ENCODE measurements at regions not wholly inside any gene's neighbourhood (a gene's known extent, or its start where the extent isn't known, plus 50 kb on each side); places are given as distances from the start of the nearest gene placed in this dataset.

DNA sequence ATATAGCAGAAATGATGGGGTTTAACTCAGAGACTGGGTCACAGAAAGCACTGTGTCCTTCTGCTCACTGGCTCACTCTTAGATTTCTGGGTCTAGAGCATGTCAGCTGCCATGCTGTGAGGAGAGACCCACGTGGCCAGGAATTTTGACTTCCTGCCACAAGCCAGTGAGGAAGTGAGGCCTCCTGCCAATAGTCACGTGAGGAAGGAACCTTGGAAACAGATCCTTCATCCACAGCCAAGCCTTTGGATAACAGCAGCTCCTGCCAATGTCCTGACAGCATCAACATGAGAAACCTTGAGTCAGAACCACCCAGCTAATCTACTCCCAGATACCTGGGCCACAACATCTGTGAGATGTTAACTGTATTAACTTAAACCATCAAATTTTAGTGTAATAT lies 114.5 kb upstream of the PLPPR5 start:
- H3K27me3 Mint-ChIP-seq (ENCODE audit: low read depth in 2 of 2), result no peaks in the 10 kb centered on the region
- Histone ChIP-seq H3K9me3 (ENCODE audit: control insufficient read depth, insufficient read depth, low read length) (no peaks in the 10 kb centered on the region), H3K36me3 (ENCODE audit: control insufficient read depth, insufficient read depth, low read length) (no peaks in the 10 kb centered on the region), H3K27me3 (ENCODE audit: control insufficient read depth, insufficient read depth, low read length) (no peaks in the 10 kb centered on the region), H3K4me3 (ENCODE audit: low read length) (no peak overlapping the region), H3K4me1 (ENCODE audit: control insufficient read depth, insufficient read depth, low read length) (no peaks in the 10 kb centered on the region), H3K27ac (ENCODE audit: low read length) (no peak overlapping the region)
- intact Hi-C loops (cut with micrococcal nuclease), result no loop called here
- H3K4me1 Mint-ChIP-seq, result no peaks in the 10 kb centered on the region
- WGBS (ENCODE audit: insufficient coverage), result 5% methylated on average over 2 of the region's 2 CpGs
- H3K36me3 Mint-ChIP-seq, result no peaks in the 10 kb centered on the region
- no peak overlapping the region for H3K4me3 Mint-ChIP-seq
- H3K27ac Mint-ChIP-seq, result no peak overlapping the region
- ATAC-seq (no peak), DNase-seq (no peak)
- peaks cover 3 to 6% of the 10 kb centered on the region in 2 donors for H3K9me3 Mint-ChIP-seq
- TF ChIP-seq, protein P1, sequence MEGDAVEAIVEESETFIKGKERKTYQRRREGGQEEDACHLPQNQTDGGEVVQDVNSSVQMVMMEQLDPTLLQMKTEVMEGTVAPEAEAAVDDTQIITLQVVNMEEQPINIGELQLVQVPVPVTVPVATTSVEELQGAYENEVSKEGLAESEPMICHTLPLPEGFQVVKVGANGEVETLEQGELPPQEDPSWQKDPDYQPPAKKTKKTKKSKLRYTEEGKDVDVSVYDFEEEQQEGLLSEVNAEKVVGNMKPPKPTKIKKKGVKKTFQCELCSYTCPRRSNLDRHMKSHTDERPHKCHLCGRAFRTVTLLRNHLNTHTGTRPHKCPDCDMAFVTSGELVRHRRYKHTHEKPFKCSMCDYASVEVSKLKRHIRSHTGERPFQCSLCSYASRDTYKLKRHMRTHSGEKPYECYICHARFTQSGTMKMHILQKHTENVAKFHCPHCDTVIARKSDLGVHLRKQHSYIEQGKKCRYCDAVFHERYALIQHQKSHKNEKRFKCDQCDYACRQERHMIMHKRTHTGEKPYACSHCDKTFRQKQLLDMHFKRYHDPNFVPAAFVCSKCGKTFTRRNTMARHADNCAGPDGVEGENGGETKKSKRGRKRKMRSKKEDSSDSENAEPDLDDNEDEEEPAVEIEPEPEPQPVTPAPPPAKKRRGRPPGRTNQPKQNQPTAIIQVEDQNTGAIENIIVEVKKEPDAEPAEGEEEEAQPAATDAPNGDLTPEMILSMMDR (IDR thresholded peaks at IDR 0.05), result no peak

DNA sequence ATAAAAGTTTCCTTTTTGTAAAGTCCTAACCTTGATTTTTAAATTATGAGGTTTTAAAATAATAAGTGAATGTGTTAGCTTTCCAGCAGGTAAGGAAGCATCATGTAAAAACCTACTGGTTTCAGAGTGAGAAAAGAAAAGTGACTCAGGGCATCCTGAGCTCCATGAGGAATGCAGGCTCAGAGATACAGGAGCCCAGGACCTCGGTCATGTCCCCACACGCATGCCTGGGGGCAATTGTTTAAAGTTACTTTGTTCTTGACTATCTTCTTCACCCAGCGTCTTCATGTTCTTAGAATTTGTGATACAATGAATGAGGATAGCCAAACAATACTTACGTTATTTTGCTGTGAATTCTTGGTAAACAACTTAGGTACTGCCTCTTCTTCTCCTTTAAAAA lies 117.4 kb upstream of the PLPPR5 start:
- TF ChIP-seq, protein P1 (IDR thresholded peaks at IDR 0.05), result no peak
- Histone ChIP-seq H3K27ac (ENCODE audit: low read length) (no peak overlapping the region), H3K36me3 (ENCODE audit: control insufficient read depth, insufficient read depth, low read length) (no peaks in the 10 kb centered on the region), H3K4me3 (ENCODE audit: low read length) (no peak overlapping the region), H3K27me3 (ENCODE audit: control insufficient read depth, insufficient read depth, low read length) (no peaks in the 10 kb centered on the region), H3K9me3 (ENCODE audit: control insufficient read depth, insufficient read depth, low read length) (no peaks in the 10 kb centered on the region), H3K4me1 (ENCODE audit: control insufficient read depth, insufficient read depth, low read length) (no peaks in the 10 kb centered on the region)
- intact Hi-C loops (cut with micrococcal nuclease), result no loop called here
- H3K4me1 Mint-ChIP-seq, result no peaks in the 10 kb centered on the region
- no peaks in the 10 kb centered on the region for H3K36me3 Mint-ChIP-seq
- WGBS (ENCODE audit: insufficient coverage), result 92% methylated on average over 4 of the region's 4 CpGs
- no peak for ATAC-seq
- H3K27ac Mint-ChIP-seq, result no peak overlapping the region
- no peaks in the 10 kb centered on the region for H3K27me3 Mint-ChIP-seq (ENCODE audit: low read depth in 2 of 2)
- no peak for DNase-seq
- peaks cover 0 to 2% of the 10 kb centered on the region in 2 donors for H3K9me3 Mint-ChIP-seq
- H3K4me3 Mint-ChIP-seq, result no peak overlapping the region

DNA sequence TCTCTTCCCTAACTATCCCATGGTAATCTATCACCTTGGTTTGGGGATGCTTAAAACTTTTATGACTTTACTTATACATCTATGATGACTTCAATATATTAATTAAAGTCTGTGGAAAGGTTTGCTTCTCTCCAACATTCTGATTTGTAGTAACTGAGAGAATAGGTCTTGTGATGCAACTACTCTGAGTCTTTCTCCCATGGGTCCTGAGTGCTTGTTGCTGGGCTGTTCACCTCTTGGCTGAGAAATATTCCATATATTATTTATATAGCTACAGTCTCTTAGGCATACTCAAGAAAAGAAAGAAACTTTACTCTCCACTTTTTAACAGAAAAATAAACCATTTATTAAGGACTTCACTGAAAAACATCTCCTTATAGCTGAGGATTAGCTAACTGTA lies 119.3 kb upstream of the PLPPR5 start:
- H3K4me1 Mint-ChIP-seq, result no peaks in the 10 kb centered on the region
- no peaks in the 10 kb centered on the region for H3K27me3 Mint-ChIP-seq (ENCODE audit: low read depth in 2 of 2)
- no peaks in the 10 kb centered on the region for H3K36me3 Mint-ChIP-seq
- no peaks in the 10 kb centered on the region for H3K9me3 ChIP-seq (ENCODE audit: control insufficient read depth, insufficient read depth, low read length)
- H3K27ac Mint-ChIP-seq, result no peak overlapping the region
- no peak overlapping the region for H3K4me3 ChIP-seq (ENCODE audit: low read length)
- peaks cover 0 to 2% of the 10 kb centered on the region in 2 donors for H3K9me3 Mint-ChIP-seq
- H3K27ac ChIP-seq (ENCODE audit: low read length), result no peak overlapping the region
- no peak overlapping the region for H3K4me3 Mint-ChIP-seq
- intact Hi-C loops (cut with micrococcal nuclease), result no loop called here
- no peaks in the 10 kb centered on the region for H3K27me3 ChIP-seq (ENCODE audit: control insufficient read depth, insufficient read depth, low read length)
- no peaks in the 10 kb centered on the region for H3K36me3 ChIP-seq (ENCODE audit: control insufficient read depth, insufficient read depth, low read length)
- DNase-seq, result no peak
- no peaks in the 10 kb centered on the region for H3K4me1 ChIP-seq (ENCODE audit: control insufficient read depth, insufficient read depth, low read length)
- ATAC-seq, result no peak
- TF ChIP-seq, protein P1 (IDR thresholded peaks at IDR 0.05), result no peak

DNA sequence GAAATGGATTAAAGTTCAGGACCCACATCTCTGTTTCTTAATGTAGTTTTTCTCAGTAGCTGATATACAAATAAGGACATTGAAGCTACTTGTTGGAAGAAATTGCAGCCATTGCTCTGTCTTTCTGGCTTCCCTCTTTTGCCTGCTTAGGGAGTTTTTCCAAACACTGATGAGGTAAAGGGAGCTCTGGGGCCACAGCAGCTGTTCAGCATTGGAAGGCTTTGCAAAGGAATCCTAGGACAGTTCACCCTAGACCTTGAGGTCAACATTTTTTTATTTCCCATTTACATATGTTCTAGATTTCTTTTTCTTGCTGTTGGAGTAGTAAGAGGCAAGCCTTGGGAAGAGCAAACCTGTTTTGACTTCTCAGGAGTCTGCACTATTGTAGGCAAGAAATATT lies 126.9 kb upstream of the PLPPR5 start:
- Mint-ChIP-seq H3K4me3 (no peak overlapping the region), H3K27me3 (ENCODE audit: low read depth in 2 of 2) (no peaks in the 10 kb centered on the region), H3K27ac (no peak overlapping the region), H3K4me1 (no peaks in the 10 kb centered on the region), H3K36me3 (no peaks in the 10 kb centered on the region), H3K9me3 (peaks cover 0 to 7% of the 10 kb centered on the region in 2 donors)
- H3K9me3 ChIP-seq (ENCODE audit: control insufficient read depth, insufficient read depth, low read length), result no peaks in the 10 kb centered on the region
- ATAC-seq, result no peak
- H3K4me1 ChIP-seq (ENCODE audit: control insufficient read depth, insufficient read depth, low read length), result no peaks in the 10 kb centered on the region
- H3K27ac ChIP-seq (ENCODE audit: low read length), result no peak overlapping the region
- H3K27me3 ChIP-seq (ENCODE audit: control insufficient read depth, insufficient read depth, low read length), result no peaks in the 10 kb centered on the region
- intact Hi-C loops (cut with micrococcal nuclease), result no loop called here
- H3K4me3 ChIP-seq (ENCODE audit: low read length), result no peak overlapping the region
- no peak for DNase-seq
- H3K36me3 ChIP-seq (ENCODE audit: control insufficient read depth, insufficient read depth, low read length), result no peaks in the 10 kb centered on the region
- TF ChIP-seq, protein P1 (IDR thresholded peaks at IDR 0.05), result no peak
